ENCODE measurements at regions not wholly inside any gene's neighbourhood (a gene's known extent, or its start where the extent isn't known, plus 50 kb on each side); places are given as distances from the start of the nearest gene placed in this dataset.

DNA sequence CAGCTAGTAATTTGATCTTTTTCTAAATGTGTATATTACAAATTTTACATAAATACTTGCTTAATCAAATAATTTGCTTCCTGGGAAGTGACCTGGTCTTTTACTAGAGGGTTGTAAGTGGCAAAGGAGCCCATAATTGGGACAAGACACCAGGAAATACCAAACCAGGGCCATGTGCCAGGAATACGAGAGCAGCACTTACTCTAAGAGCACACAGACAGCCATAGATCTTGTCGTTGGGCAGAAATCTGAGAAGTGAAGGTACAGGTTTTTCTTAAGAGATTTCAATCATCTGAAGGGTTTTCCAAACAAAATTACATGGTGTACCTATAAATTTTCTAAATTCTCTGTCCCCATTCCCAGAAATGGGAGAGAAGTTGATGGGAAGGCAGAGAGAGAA is 179.3 kb downstream of the HINT1 start:
- H3K4me1 ChIP-seq (ENCODE audit: insufficient read depth, insufficient read length), result no peaks in the 10 kb centered on the region
- TF ChIP-seq SUZ12 (IDR thresholded peaks at IDR 0.05; ENCODE audit: extremely low read depth, insufficient read depth, insufficient read length), result no peak
- no peak for TF ChIP-seq ZNF274 (IDR thresholded peaks at IDR 0.05; ENCODE audit: low read depth, low read length)
- TF ChIP-seq YY1 (IDR thresholded peaks at IDR 0.05; ENCODE audit: insufficient read depth, insufficient read length), result no peak
- H3K27me3 ChIP-seq (ENCODE audit: insufficient read depth, insufficient read length), result no peaks in the 10 kb centered on the region
- H3K36me3 ChIP-seq (ENCODE audit: insufficient read depth, insufficient read length, low read length), result no peaks in the 10 kb centered on the region
- H3K4me3 ChIP-seq (ENCODE audit: insufficient read length, low read depth), result no peak overlapping the region
- no peak for DNase-seq (ENCODE audit: low read depth, low spot score)
- no peak overlapping the region for H3K9ac ChIP-seq (ENCODE audit: insufficient read length, low read depth)
- peaks cover 8% of the 10 kb centered on the region; the same call in 1 of the 2 replicates for H3K9me3 ChIP-seq (ENCODE audit: insufficient read depth, low read length)

DNA sequence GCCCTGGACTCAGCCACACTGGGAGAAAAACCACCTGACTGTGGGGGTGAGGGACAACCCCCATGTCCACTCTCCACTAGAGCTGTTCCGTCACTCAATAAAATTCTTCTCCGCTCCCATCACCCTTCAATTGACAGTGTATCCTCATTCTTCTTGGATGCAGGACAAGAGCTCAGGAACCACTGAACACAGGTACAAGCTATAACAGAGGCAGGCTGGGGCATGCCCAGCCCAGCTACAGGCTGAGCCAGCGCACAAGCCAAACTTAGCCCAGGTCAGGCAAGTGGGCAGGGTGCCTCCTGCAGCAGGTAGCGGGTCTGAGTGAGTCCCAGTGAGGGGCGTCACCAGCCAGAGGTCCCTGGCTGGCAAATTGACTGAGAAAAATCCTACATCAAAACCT is 183.4 kb downstream of the HINT1 start:
- Histone ChIP-seq H3K4me3 (ENCODE audit: insufficient read length, low read depth) (no peak overlapping the region), H3K4me1 (ENCODE audit: insufficient read depth, insufficient read length) (peaks cover 4% of the 10 kb centered on the region), H3K9me3 (ENCODE audit: insufficient read depth, low read length) (peaks cover 8% of the 10 kb centered on the region; the same call in 1 of the 2 replicates), H3K9ac (ENCODE audit: insufficient read length, low read depth) (no peak overlapping the region), H3K27me3 (ENCODE audit: insufficient read depth, insufficient read length) (no peaks in the 10 kb centered on the region), H3K36me3 (ENCODE audit: insufficient read depth, insufficient read length, low read length) (no peaks in the 10 kb centered on the region)
- TF ChIP-seq YY1 (IDR thresholded peaks at IDR 0.05; ENCODE audit: insufficient read depth, insufficient read length) (no peak), ZNF274 (IDR thresholded peaks at IDR 0.05; ENCODE audit: low read depth, low read length) (no peak), SUZ12 (IDR thresholded peaks at IDR 0.05; ENCODE audit: extremely low read depth, insufficient read depth, insufficient read length) (no peak)
- DNase-seq (ENCODE audit: low read depth, low spot score), result no peak

DNA sequence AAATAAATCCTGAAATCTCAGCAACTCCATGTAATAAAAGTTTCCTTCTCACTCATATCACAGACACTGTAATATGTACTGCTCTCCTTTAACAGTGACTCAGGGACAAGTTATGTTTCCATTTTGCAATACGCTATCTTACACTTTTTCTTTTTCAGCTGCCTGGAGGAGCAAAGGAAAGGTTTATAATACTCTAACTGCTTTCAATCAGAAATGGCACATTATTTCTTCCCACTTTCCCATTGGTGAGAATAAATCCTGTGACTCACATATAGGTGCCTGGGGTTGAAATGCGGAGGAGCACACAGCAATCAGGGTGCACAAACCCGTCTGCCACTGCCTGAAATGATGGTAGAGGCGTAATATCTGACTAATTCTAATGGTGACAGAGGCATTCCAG is 186.6 kb downstream of the HINT1 start:
- no peak overlapping the region for H3K9ac ChIP-seq (ENCODE audit: insufficient read length, low read depth)
- no peak overlapping the region for H3K4me3 ChIP-seq (ENCODE audit: insufficient read length, low read depth)
- peaks cover 8% of the 10 kb centered on the region; the same call in 1 of the 2 replicates for H3K9me3 ChIP-seq (ENCODE audit: insufficient read depth, low read length)
- DNase-seq (ENCODE audit: low read depth, low spot score), result no peak
- H3K4me1 ChIP-seq (ENCODE audit: insufficient read depth, insufficient read length), result peaks cover 4% of the 10 kb centered on the region
- no peaks in the 10 kb centered on the region for H3K36me3 ChIP-seq (ENCODE audit: insufficient read depth, insufficient read length, low read length)
- TF ChIP-seq ZNF274 (IDR thresholded peaks at IDR 0.05; ENCODE audit: low read depth, low read length) (no peak), YY1 (IDR thresholded peaks at IDR 0.05; ENCODE audit: insufficient read depth, insufficient read length) (no peak), SUZ12 (IDR thresholded peaks at IDR 0.05; ENCODE audit: extremely low read depth, insufficient read depth, insufficient read length) (no peak)
- H3K27me3 ChIP-seq (ENCODE audit: insufficient read depth, insufficient read length), result no peaks in the 10 kb centered on the region

DNA sequence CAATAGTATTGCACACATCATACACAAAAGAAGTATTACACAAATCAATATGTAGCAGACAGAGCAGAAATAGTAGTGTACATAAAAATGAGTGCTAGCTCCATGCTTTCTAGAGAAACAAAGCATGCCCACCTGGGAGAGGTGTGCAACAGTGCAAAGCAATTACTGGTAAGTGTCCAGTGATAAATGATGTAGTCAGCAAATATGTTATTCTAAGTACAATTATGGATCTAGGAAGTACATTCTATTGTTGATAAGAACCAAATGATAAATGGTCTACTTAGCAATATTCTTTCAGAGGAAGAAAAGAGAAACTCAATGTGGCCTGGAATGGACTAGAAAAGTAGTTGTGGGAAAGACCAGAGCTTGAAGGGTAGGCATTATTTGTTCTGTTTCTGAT is 188.6 kb downstream of the HINT1 start:
- Histone ChIP-seq H3K9me3 (ENCODE audit: insufficient read depth, low read length) (peaks cover 4% of the 10 kb centered on the region; the same call in 1 of the 2 replicates), H3K9ac (ENCODE audit: insufficient read length, low read depth) (no peak overlapping the region), H3K4me3 (ENCODE audit: insufficient read length, low read depth) (no peak overlapping the region), H3K4me1 (ENCODE audit: insufficient read depth, insufficient read length) (peaks cover 4% of the 10 kb centered on the region), H3K27me3 (ENCODE audit: insufficient read depth, insufficient read length) (no peaks in the 10 kb centered on the region), H3K36me3 (ENCODE audit: insufficient read depth, insufficient read length, low read length) (no peaks in the 10 kb centered on the region)
- TF ChIP-seq YY1 (IDR thresholded peaks at IDR 0.05; ENCODE audit: insufficient read depth, insufficient read length) (no peak), ZNF274 (IDR thresholded peaks at IDR 0.05; ENCODE audit: low read depth, low read length) (no peak), SUZ12 (IDR thresholded peaks at IDR 0.05; ENCODE audit: extremely low read depth, insufficient read depth, insufficient read length) (no peak)
- no peak for DNase-seq (ENCODE audit: low read depth, low spot score)

DNA sequence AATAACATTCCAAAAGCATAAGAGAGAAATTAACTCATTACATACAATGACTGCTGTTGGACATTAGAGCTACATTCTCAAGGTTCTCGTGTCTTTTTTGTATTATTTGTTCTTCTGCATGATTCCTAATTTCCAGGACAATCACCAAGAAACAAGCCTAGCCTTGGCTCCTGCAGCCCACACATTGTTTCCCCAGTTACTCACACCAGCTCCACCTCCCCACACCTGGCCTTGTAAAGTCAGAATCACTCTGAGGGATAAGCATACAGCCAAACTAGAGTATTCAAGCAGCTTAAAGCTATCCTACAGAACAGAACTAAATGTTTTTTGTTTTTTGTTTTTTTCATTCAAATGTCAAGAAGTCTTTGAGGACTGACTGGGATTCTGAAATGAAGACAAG is 189.2 kb downstream of the HINT1 start:
- H3K9me3 ChIP-seq (ENCODE audit: insufficient read depth, low read length), result no peaks in the 10 kb centered on the region
- no peak for TF ChIP-seq SUZ12 (IDR thresholded peaks at IDR 0.05; ENCODE audit: extremely low read depth, insufficient read depth, insufficient read length)
- TF ChIP-seq YY1 (IDR thresholded peaks at IDR 0.05; ENCODE audit: insufficient read depth, insufficient read length), result no peak

DNA sequence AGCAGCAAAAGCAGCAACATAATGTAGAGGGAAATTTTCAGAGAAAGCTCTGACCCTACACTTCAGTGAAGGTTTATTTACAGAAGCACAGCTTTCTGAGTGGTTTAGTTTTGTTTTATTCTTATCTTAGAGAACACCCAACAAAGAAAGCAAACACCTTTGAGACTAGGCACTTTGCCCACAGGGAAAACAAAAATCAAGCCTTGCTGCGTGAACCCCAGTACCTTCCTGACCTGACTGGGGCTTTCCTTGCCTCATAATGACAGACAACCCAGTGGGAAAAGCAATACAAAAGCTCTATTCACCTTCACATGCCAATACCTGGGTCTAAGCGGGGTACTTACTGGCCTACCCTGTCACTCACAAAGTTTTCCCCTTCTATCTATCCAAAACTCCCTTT is 189.8 kb downstream of the HINT1 start:
- H3K4me3 ChIP-seq (ENCODE audit: insufficient read length, low read depth), result no peak overlapping the region
- H3K9ac ChIP-seq (ENCODE audit: insufficient read length, low read depth), result no peak overlapping the region
- no peak for DNase-seq (ENCODE audit: low read depth, low spot score)
- no peaks in the 10 kb centered on the region for H3K36me3 ChIP-seq (ENCODE audit: insufficient read depth, insufficient read length, low read length)
- peaks cover 2% of the 10 kb centered on the region for H3K4me1 ChIP-seq (ENCODE audit: insufficient read depth, insufficient read length)
- no peaks in the 10 kb centered on the region for H3K27me3 ChIP-seq (ENCODE audit: insufficient read depth, insufficient read length)
- no peak for TF ChIP-seq ZNF274 (IDR thresholded peaks at IDR 0.05; ENCODE audit: low read depth, low read length)
- no peak for TF ChIP-seq SUZ12 (IDR thresholded peaks at IDR 0.05; ENCODE audit: extremely low read depth, insufficient read depth, insufficient read length)
- TF ChIP-seq YY1 (IDR thresholded peaks at IDR 0.05; ENCODE audit: insufficient read depth, insufficient read length), result no peak
- H3K9me3 ChIP-seq (ENCODE audit: insufficient read depth, low read length), result no peaks in the 10 kb centered on the region

More for the DNA sequence above, 189.2 kb downstream of the HINT1 start:
- no peak for DNase-seq (ENCODE audit: low read depth, low spot score)
- no peaks in the 10 kb centered on the region for H3K36me3 ChIP-seq (ENCODE audit: insufficient read depth, insufficient read length, low read length)
- no peaks in the 10 kb centered on the region for H3K27me3 ChIP-seq (ENCODE audit: insufficient read depth, insufficient read length)
- H3K4me3 ChIP-seq (ENCODE audit: insufficient read length, low read depth), result no peak overlapping the region
- peaks cover 4% of the 10 kb centered on the region for H3K4me1 ChIP-seq (ENCODE audit: insufficient read depth, insufficient read length)
- no peak overlapping the region for H3K9ac ChIP-seq (ENCODE audit: insufficient read length, low read depth)

DNA sequence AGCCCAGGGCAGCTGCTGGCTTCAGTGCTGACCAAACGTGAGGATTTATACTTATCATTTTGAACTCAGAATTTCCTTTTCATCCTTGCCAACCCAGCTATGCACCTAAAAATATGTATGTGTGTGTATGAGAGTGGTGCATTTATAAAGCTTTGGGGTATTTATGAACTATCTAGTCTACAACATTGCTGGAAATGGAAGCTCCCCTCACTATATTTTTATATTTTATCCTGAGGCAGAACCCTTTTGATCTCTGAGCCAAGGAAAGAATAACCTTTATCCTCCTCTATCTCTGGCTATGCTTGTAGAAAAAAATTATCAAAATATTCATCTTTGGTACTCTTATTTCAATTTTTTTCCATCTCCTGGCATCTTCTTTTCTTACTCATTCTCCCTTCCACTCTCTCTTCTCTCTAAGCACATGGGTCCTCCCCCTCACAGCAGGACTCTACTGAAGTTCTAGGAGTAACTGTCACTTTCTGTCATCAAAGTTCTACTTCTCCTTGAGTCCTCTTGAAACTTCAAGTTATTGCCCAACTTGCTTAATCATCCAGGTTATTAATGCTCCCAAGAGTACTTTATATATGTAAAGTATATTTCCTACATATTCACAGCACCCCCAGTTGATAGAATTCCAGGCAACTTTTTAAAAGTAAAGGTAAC is 190.9 kb downstream of the HINT1 start:
- Histone ChIP-seq H3K4me1 (ENCODE audit: insufficient read depth, insufficient read length) (no peaks in the 10 kb centered on the region), H3K4me3 (ENCODE audit: insufficient read length, low read depth) (no peak overlapping the region), H3K9ac (ENCODE audit: insufficient read length, low read depth) (no peak overlapping the region), H3K27me3 (ENCODE audit: insufficient read depth, insufficient read length) (no peaks in the 10 kb centered on the region), H3K36me3 (ENCODE audit: insufficient read depth, insufficient read length, low read length) (no peaks in the 10 kb centered on the region), H3K9me3 (ENCODE audit: insufficient read depth, low read length) (no peaks in the 10 kb centered on the region)
- DNase-seq (ENCODE audit: low read depth, low spot score), result no peak
- no peak for TF ChIP-seq YY1 (IDR thresholded peaks at IDR 0.05; ENCODE audit: insufficient read depth, insufficient read length)
- no peak for TF ChIP-seq SUZ12 (IDR thresholded peaks at IDR 0.05; ENCODE audit: extremely low read depth, insufficient read depth, insufficient read length)
- no peak for TF ChIP-seq ZNF274 (IDR thresholded peaks at IDR 0.05; ENCODE audit: low read depth, low read length)

Measured in NT2/D1 (cell line).